ENCODE measurements at regions not wholly inside any gene's neighbourhood (a gene's known extent, or its start where the extent isn't known, plus 50 kb on each side); places are given as distances from the start of the nearest gene placed in this dataset.

DNA sequence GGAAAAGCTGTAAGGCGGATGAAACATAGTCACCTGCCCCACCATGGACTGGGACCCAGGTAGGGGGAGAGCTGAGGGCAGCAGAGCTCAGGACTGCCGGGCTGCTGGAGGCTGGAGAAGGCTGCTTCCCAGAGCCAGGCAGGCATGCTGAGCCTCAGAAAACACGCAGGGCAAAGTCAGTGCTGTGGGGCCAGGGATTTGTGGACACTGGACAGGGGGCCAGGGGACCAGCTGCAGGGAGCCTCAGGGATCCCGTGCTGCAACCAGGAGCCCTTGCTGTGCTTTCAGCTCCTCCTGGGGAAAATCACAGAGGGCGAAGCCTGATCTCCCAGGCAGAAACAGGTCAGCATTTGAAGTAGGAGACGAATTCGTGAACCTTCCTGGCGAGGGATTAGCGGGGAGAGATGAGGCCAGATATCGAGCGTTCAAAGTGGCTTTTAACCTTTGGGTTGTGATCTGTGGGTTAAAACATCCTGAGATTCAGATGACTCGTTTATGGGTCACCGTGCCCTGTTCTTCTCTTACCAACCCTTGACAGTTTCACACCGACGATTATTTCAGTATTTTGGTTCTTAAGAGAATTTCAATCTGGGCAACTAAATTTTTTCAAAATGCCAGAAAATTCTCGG, 85.6 kb upstream of the SHH start:
- no peak overlapping the region for H3K27ac ChIP-seq (ENCODE audit: low read depth, low read length)
- H3K9me3 ChIP-seq (ENCODE audit: insufficient read depth, low read length): no peaks in the 10 kb centered on the region
- H3K9me2 ChIP-seq (replicated peaks; ENCODE audit: insufficient read depth, low read length): no peaks in the 10 kb centered on the region
- no peak overlapping the region for H3K9ac ChIP-seq (ENCODE audit: low read length)
- H3K4me3 ChIP-seq (ENCODE audit: insufficient read depth, low read length, poor library complexity, severe bottlenecking): no peak overlapping the region
- no peak overlapping the region for H3K4me2 ChIP-seq (ENCODE audit: low read depth, low read length, poor library complexity, severe bottlenecking)
- TF ChIP-seq EZH2phosphoT487 (conservative IDR thresholded peaks at IDR 0.05; ENCODE audit: low read length): no peak
- TF ChIP-seq, protein P1, sequence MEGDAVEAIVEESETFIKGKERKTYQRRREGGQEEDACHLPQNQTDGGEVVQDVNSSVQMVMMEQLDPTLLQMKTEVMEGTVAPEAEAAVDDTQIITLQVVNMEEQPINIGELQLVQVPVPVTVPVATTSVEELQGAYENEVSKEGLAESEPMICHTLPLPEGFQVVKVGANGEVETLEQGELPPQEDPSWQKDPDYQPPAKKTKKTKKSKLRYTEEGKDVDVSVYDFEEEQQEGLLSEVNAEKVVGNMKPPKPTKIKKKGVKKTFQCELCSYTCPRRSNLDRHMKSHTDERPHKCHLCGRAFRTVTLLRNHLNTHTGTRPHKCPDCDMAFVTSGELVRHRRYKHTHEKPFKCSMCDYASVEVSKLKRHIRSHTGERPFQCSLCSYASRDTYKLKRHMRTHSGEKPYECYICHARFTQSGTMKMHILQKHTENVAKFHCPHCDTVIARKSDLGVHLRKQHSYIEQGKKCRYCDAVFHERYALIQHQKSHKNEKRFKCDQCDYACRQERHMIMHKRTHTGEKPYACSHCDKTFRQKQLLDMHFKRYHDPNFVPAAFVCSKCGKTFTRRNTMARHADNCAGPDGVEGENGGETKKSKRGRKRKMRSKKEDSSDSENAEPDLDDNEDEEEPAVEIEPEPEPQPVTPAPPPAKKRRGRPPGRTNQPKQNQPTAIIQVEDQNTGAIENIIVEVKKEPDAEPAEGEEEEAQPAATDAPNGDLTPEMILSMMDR (IDR thresholded peaks at IDR 0.05; ENCODE audit: insufficient read depth, low read length, poor library complexity, severe bottlenecking): no peak
- H3K27me3 ChIP-seq (ENCODE audit: low read length): 0 out of 2 replicates have a peak, but pooled peaks cover 5% of the 10 kb centered on the region
- no peaks in the 10 kb centered on the region for H3F3A ChIP-seq (ENCODE audit: insufficient read depth)
- no peaks in the 10 kb centered on the region for H3K79me2 ChIP-seq (ENCODE audit: insufficient read depth, low read length)
- no peak overlapping the region for H2AFZ ChIP-seq (ENCODE audit: low read depth, low read length, severe bottlenecking)
- H4K20me1 ChIP-seq (ENCODE audit: low read depth, low read length): no peaks in the 10 kb centered on the region
- H3K36me3 ChIP-seq (ENCODE audit: low read length): no peaks in the 10 kb centered on the region

DNA sequence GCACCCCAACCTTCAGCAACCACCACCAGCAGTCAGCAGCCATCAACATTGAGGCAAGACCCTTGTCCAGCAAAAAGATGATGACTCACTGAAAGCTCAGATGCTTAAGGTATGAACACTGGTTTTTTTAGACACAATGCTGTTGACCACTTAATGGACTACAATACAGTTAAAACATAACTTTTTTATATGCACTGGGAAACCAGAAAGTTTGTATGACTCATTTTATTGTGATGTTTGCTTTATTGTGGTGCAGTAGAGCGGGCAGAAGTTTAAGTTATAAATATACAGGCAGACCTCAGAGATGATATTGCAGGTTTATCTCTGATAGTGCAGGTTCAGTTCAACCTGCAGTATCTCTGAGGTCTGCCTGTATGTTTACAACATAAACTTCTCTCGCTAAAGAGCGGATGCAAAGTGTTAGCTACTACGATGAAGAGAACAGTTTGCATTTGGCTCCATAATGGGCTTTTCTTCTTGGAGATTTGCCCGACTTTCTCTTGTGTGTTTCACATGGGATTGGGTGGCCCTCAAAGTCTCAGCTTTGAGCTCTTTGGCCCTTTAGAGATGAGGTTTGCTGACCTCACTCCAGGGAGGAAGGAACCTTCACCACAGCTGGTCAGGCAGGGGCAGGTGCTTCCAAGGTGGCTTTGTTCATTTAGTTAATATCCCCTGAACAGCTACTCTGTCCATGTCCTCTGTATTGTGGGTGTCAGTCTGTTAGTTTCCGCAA, 84.4 kb upstream of the SHH start:
- Histone ChIP-seq H3K9me2 (replicated peaks; ENCODE audit: insufficient read depth, low read length) (no peaks in the 10 kb centered on the region), H3K9ac (ENCODE audit: low read length) (no peak overlapping the region), H3K9me3 (ENCODE audit: insufficient read depth, low read length) (no peaks in the 10 kb centered on the region), H3K27me3 (ENCODE audit: low read length) (0 out of 2 replicates have a peak, but pooled peaks cover 5% of the 10 kb centered on the region), H2AFZ (ENCODE audit: low read depth, low read length, severe bottlenecking) (no peak overlapping the region), H3K79me2 (ENCODE audit: insufficient read depth, low read length) (no peaks in the 10 kb centered on the region), H3K27ac (ENCODE audit: low read depth, low read length) (no peak overlapping the region), H3K36me3 (ENCODE audit: low read length) (no peaks in the 10 kb centered on the region), H3K4me3 (ENCODE audit: insufficient read depth, low read length, poor library complexity, severe bottlenecking) (no peak overlapping the region), H3F3A (ENCODE audit: insufficient read depth) (no peaks in the 10 kb centered on the region), H3K4me2 (ENCODE audit: low read depth, low read length, poor library complexity, severe bottlenecking) (no peak overlapping the region), H4K20me1 (ENCODE audit: low read depth, low read length) (no peaks in the 10 kb centered on the region)
- TF ChIP-seq, protein P1 (IDR thresholded peaks at IDR 0.05; ENCODE audit: insufficient read depth, low read length, poor library complexity, severe bottlenecking): no peak
- TF ChIP-seq EZH2phosphoT487 (conservative IDR thresholded peaks at IDR 0.05; ENCODE audit: low read length): no peak

DNA sequence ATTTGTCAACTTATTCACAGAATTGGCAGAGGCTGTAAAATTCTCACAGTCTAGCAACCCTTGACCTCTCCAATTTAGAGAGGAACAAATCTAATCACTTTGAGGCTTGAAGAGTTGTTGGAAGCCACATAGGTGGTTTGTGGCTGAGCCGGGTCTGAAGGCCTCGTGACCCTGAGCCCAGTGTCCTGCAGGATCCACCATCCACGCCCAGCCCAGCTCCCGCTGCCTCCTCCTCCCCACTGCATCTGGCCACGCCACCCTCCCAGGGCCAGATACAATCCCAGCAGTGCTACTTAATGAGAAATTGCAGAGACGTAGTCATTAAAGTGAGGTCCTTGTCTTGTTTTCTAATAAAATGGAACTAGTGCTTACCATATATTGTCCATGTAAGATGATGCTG, 81.4 kb upstream of the SHH start:
- no peak overlapping the region for H3K4me3 ChIP-seq (ENCODE audit: insufficient read depth, low read length, poor library complexity, severe bottlenecking)
- no peaks in the 10 kb centered on the region for H3K27me3 ChIP-seq (ENCODE audit: low read length)
- no peak overlapping the region for H2AFZ ChIP-seq (ENCODE audit: low read depth, low read length, severe bottlenecking)
- no peaks in the 10 kb centered on the region for H4K20me1 ChIP-seq (ENCODE audit: low read depth, low read length)
- H3F3A ChIP-seq (ENCODE audit: insufficient read depth): no peaks in the 10 kb centered on the region
- no peak for TF ChIP-seq EZH2phosphoT487 (conservative IDR thresholded peaks at IDR 0.05; ENCODE audit: low read length)
- no peaks in the 10 kb centered on the region; the same call in 1 of the 2 replicates for H3K9me3 ChIP-seq (ENCODE audit: insufficient read depth, low read length)
- H3K4me2 ChIP-seq (ENCODE audit: low read depth, low read length, poor library complexity, severe bottlenecking): no peak overlapping the region
- H3K36me3 ChIP-seq (ENCODE audit: low read length): no peaks in the 10 kb centered on the region
- H3K27ac ChIP-seq (ENCODE audit: low read depth, low read length): no peak overlapping the region
- H3K79me2 ChIP-seq (ENCODE audit: insufficient read depth, low read length): no peaks in the 10 kb centered on the region
- H3K9me2 ChIP-seq (replicated peaks; ENCODE audit: insufficient read depth, low read length): no peaks in the 10 kb centered on the region
- H3K9ac ChIP-seq (ENCODE audit: low read length): no peak overlapping the region

DNA sequence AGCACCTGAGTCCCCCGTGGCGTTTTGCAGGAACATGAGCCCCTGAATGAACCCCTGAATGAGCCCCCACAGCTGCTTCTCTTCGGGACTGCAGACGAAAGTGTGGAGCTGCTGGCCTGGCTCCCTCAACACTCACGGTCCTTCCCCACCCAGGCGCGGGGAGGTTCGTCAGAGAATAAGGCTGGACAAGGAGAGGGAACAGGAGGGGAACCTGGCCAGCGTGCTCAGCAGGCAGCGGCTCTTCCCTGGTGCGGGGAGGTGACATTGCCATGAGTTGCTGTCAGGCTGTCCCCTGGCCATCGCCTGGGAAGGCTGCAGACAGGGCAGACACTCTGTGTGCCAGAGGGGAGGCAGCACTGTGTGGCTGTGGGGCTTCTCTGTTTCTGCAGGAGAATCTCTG, 80.9 kb upstream of the SHH start:
- H2AFZ ChIP-seq (ENCODE audit: low read depth, low read length, severe bottlenecking): no peak overlapping the region
- H3K79me2 ChIP-seq (ENCODE audit: insufficient read depth, low read length): no peaks in the 10 kb centered on the region
- H3K27me3 ChIP-seq (ENCODE audit: low read length): no peaks in the 10 kb centered on the region
- no peaks in the 10 kb centered on the region for H4K20me1 ChIP-seq (ENCODE audit: low read depth, low read length)
- no peaks in the 10 kb centered on the region; the same call in 1 of the 2 replicates for H3K9me3 ChIP-seq (ENCODE audit: insufficient read depth, low read length)
- H3K9me2 ChIP-seq (replicated peaks; ENCODE audit: insufficient read depth, low read length): no peaks in the 10 kb centered on the region
- no peak for TF ChIP-seq EZH2phosphoT487 (conservative IDR thresholded peaks at IDR 0.05; ENCODE audit: low read length)
- TF ChIP-seq, protein P1 (IDR thresholded peaks at IDR 0.05; ENCODE audit: insufficient read depth, low read length, poor library complexity, severe bottlenecking): no peak
- H3K4me3 ChIP-seq (ENCODE audit: insufficient read depth, low read length, poor library complexity, severe bottlenecking): no peak overlapping the region
- H3K36me3 ChIP-seq (ENCODE audit: low read length): no peaks in the 10 kb centered on the region
- no peak overlapping the region for H3K4me2 ChIP-seq (ENCODE audit: low read depth, low read length, poor library complexity, severe bottlenecking)
- no peak overlapping the region for H3K27ac ChIP-seq (ENCODE audit: low read depth, low read length)
- H3K9ac ChIP-seq (ENCODE audit: low read length): no peak overlapping the region
- no peaks in the 10 kb centered on the region for H3F3A ChIP-seq (ENCODE audit: insufficient read depth)
